ENCODE measurements at regions not wholly inside any gene's neighbourhood (a gene's known extent, or its start where the extent isn't known, plus 50 kb on each side); places are given as distances from the start of the nearest gene placed in this dataset.

DNA sequence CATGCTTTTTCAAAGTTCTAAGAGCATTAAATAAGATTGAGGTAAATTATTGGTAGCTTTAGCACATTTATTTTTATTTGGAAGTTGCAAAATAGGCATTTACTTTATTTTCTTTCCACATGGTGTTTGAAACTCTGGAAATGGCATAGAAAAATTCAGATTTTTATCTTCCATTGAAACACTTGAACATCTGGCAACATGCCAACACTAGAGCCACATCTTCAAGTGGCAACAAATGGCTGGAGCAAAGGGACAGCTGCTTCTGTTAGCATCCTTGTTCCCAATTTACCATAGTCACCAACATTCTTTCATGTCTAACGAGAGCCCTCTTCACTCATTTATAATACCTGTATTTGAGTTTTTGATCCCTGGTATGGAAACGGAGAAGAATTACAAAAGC is 539.9 kb downstream of the ZNF608 start:
- WGBS (ENCODE audit: low lambda C conversion rate), result 81% methylated on average over 2 of the region's 2 CpGs
- DNase-seq, result no peak
- no peaks in the 10 kb centered on the region for H3K9me2 ChIP-seq
- no peak overlapping the region for H3K4me2 ChIP-seq
- H3F3A ChIP-seq (replicated peaks; ENCODE audit: insufficient read depth), result no peaks in the 10 kb centered on the region
- peak; percentile 29; the same call in 1 of the 2 replicates for TF ChIP-seq NFIC (IDR thresholded peaks at IDR 0.05; ENCODE audit: borderline replicate concordance)
- TF ChIP-seq GABPA (IDR thresholded peaks at IDR 0.05; ENCODE audit: low read depth), result no peak
- TF ChIP-seq JUND (IDR thresholded peaks at IDR 0.05), result no peak
- TF ChIP-seq EZH2phosphoT487 (IDR thresholded peaks at IDR 0.05; ENCODE audit: borderline replicate concordance, low read depth), result no peak
- TF ChIP-seq MEF2A (IDR thresholded peaks at IDR 0.05; ENCODE audit: borderline replicate concordance, low read depth), result no peak
- TF ChIP-seq, protein P1, sequence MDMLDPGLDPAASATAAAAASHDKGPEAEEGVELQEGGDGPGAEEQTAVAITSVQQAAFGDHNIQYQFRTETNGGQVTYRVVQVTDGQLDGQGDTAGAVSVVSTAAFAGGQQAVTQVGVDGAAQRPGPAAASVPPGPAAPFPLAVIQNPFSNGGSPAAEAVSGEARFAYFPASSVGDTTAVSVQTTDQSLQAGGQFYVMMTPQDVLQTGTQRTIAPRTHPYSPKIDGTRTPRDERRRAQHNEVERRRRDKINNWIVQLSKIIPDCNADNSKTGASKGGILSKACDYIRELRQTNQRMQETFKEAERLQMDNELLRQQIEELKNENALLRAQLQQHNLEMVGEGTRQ (IDR thresholded peaks at IDR 0.05; ENCODE audit: borderline replicate concordance, low read depth, low read length), result no peak
- TF ChIP-seq PBX3 (IDR thresholded peaks at IDR 0.05), result no peak
- no peak for TF ChIP-seq YY1 (IDR thresholded peaks at IDR 0.05; ENCODE audit: low read depth)
- no peaks in the 10 kb centered on the region for H3K36me3 ChIP-seq (replicated peaks in 1 of 2; ENCODE audit: control insufficient read depth in 1 of 2, insufficient read depth in 2 of 2, low read length in 1 of 2)
- no peak overlapping the region for H3K27ac ChIP-seq (ENCODE audit: low read depth in 2 of 2, low read length in 1 of 2)
- no peaks in the 10 kb centered on the region for H3K79me2 ChIP-seq (ENCODE audit: insufficient read depth)
- no peaks in the 10 kb centered on the region for H3K4me1 ChIP-seq (ENCODE audit: control insufficient read depth in 1 of 2, insufficient read depth in 2 of 2, low read depth in 1 of 2, low read length in 1 of 2)
- no peak overlapping the region for H3K4me3 ChIP-seq (ENCODE audit: low read depth in 2 of 2, low read length in 1 of 2)
- ChIA-PET POLR2A (no interaction called here), CTCF (interaction anchor here (1.8 kb wide), 1 partner anchor 10 kb away, joined by 4 read pairs; no protein-coding TSS in a partner anchor)
- H3K27me3 ChIP-seq (ENCODE audit: insufficient read depth), result no peaks in the 10 kb centered on the region
- H2AFZ ChIP-seq (ENCODE audit: low read depth), result no peak overlapping the region
- H3K9ac ChIP-seq, result no peak overlapping the region
- no peaks in the 10 kb centered on the region for H3K9me3 ChIP-seq
- no peaks in the 10 kb centered on the region for H4K20me1 ChIP-seq (ENCODE audit: insufficient read depth)

DNA sequence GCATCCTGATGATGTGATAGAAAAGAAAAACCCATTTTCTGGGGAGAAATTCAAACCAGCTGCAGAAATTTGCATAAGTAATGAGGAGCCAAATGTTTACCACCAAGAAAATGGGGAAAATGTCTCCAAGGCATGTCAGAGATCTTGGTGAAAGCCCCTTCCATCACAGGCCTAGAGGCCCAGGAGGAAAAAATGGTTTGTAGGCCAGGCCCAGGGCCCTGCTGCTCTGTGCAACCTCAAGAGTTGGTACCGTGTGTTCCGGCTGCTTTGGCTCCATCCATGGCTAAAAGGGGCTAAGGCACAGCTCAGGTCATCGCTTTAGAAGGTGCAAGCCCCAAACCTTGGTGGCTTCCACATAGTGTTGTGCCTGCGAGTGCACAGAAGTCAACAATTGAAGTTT is 543.1 kb downstream of the ZNF608 start:
- ChIA-PET POLR2A (no interaction called here), CTCF (no interaction called here)
- Histone ChIP-seq H3K27me3 (ENCODE audit: insufficient read depth) (no peaks in the 10 kb centered on the region), H3K27ac (ENCODE audit: low read depth in 2 of 2, low read length in 1 of 2) (no peak overlapping the region), H3K4me1 (ENCODE audit: control insufficient read depth in 1 of 2, insufficient read depth in 2 of 2, low read depth in 1 of 2, low read length in 1 of 2) (peaks cover 0 to 6% of the 10 kb centered on the region in 2 experiments; a peak in 1 of 4 replicates), H3K9me2 (no peaks in the 10 kb centered on the region), H3K9ac (no peak overlapping the region), H4K20me1 (ENCODE audit: insufficient read depth) (no peaks in the 10 kb centered on the region), H3K79me2 (ENCODE audit: insufficient read depth) (no peaks in the 10 kb centered on the region), H3K36me3 (replicated peaks in 1 of 2; ENCODE audit: control insufficient read depth in 1 of 2, insufficient read depth in 2 of 2, low read length in 1 of 2) (no peaks in the 10 kb centered on the region), H3F3A (replicated peaks; ENCODE audit: insufficient read depth) (no peaks in the 10 kb centered on the region), H3K4me2 (no peak overlapping the region), H2AFZ (ENCODE audit: low read depth) (no peak overlapping the region), H3K4me3 (ENCODE audit: low read depth in 2 of 2, low read length in 1 of 2) (no peak overlapping the region; a peak in 1 of 4 replicates), H3K9me3 (no peaks in the 10 kb centered on the region)
- no peak for DNase-seq
- no peak for TF ChIP-seq YY1 (IDR thresholded peaks at IDR 0.05; ENCODE audit: low read depth)
- TF ChIP-seq TEAD4 (IDR thresholded peaks at IDR 0.05; ENCODE audit: borderline replicate concordance, insufficient read depth), result no peak
- TF ChIP-seq GATA2 (CRISPR knock-in tag; IDR thresholded peaks at IDR 0.05), result no peak
- TF ChIP-seq ZBTB33 (IDR thresholded peaks at IDR 0.05; ENCODE audit: borderline replicate concordance, low read depth), result no peak
- TF ChIP-seq EZH2phosphoT487 (IDR thresholded peaks at IDR 0.05; ENCODE audit: borderline replicate concordance, low read depth), result no peak
- TF ChIP-seq SMC3 (IDR thresholded peaks at IDR 0.05; ENCODE audit: low read depth, low read length), result no peak
- no peak for TF ChIP-seq PBX3 (IDR thresholded peaks at IDR 0.05)
- TF ChIP-seq, protein P2, sequence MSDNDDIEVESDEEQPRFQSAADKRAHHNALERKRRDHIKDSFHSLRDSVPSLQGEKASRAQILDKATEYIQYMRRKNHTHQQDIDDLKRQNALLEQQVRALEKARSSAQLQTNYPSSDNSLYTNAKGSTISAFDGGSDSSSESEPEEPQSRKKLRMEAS (IDR thresholded peaks at IDR 0.05; ENCODE audit: low read depth), result no peak
- WGBS (ENCODE audit: low lambda C conversion rate), result 60% methylated on average over 1 of the region's 4 CpGs

All from SK-N-SH (cell line).